ENCODE measurements at regions not wholly inside any gene's neighbourhood (a gene's known extent, or its start where the extent isn't known, plus 50 kb on each side); places are given as distances from the start of the nearest gene placed in this dataset.

- TF ChIP-seq CTCF (IDR thresholded peaks at IDR 0.05) (no peak), POLR2AphosphoS5 (IDR thresholded peaks at IDR 0.05; ENCODE audit: insufficient read depth in 1 of 2, low read depth in 1 of 2) (no peak), POLR2A (IDR thresholded peaks at IDR 0.05) (no peak)
Observed at GRCh38 chr20:22901164-22901563, 133.9 kb upstream of the SSTR4 start.
